AG08396 (cell line): ENCODE measurements at regions not wholly inside any gene's neighbourhood (a gene's known extent, or its start where the extent isn't known, plus 50 kb on each side); places are given as distances from the start of the nearest gene placed in this dataset.

Experiments
- DNase-seq: peaks from one replicate; pipeline ENCODE4 v3.0.0; 2012; ENCODE audit warnings: low spot score, mixed read lengths

GRCh38 chr6:11633741-11634509, 96.4 kb downstream of the TMEM170B start:
- no peak for DNase-seq

- no peak for DNase-seq
Measured at GRCh38 chr6:11634948-11635347, 97.4 kb downstream of the TMEM170B start.

- no peak for DNase-seq
Measured at GRCh38 chr6:11636121-11636520, 98.6 kb downstream of the TMEM170B start.

- no peak for DNase-seq
Measured at GRCh38 chr6:11637266-11637665, 99.7 kb downstream of the TMEM170B start.

GRCh38 chr6:11639376-11640235, 102.1 kb downstream of the TMEM170B start:
- no peak for DNase-seq

GRCh38 chr6:11640486-11640885, 102.9 kb downstream of the TMEM170B start:
- DNase-seq = no peak

- DNase-seq = no peak
Measured at GRCh38 chr6:11644071-11644470, 106.5 kb downstream of the TMEM170B start.

GRCh38 chr6:11644601-11645000, 107.1 kb downstream of the TMEM170B start:
- no peak for DNase-seq

- no peak for DNase-seq
Measured at GRCh38 chr6:11645016-11645415, 107.5 kb downstream of the TMEM170B start.

- no peak for DNase-seq
Measured at GRCh38 chr6:11648436-11648775, 110.9 kb downstream of the TMEM170B start.

GRCh38 chr6:11648889-11649288, 111.3 kb downstream of the TMEM170B start:
- DNase-seq = no peak

- peak; percentile 40 for DNase-seq
Measured at GRCh38 chr6:11650025-11650696, 112.6 kb downstream of the TMEM170B start.

- DNase-seq = no peak
Measured at GRCh38 chr6:11650711-11651110, 113.2 kb downstream of the TMEM170B start.

- peak; percentile 76 for DNase-seq
Measured at GRCh38 chr6:11653028-11653583, 115.6 kb downstream of the TMEM170B start.

- DNase-seq = no peak
Measured at GRCh38 chr6:11654876-11655275, 117.3 kb downstream of the TMEM170B start.

- DNase-seq = no peak
Measured at GRCh38 chr6:11656491-11656890, 118.9 kb downstream of the TMEM170B start.

GRCh38 chr6:11659757-11660156, 118.8 kb downstream of the ADTRP start:
- no peak for DNase-seq

GRCh38 chr6:11662323-11662722, 116.3 kb downstream of the ADTRP start:
- DNase-seq = no peak

- no peak for DNase-seq
Measured at GRCh38 chr6:11663519-11663918, 115.1 kb downstream of the ADTRP start.
